Suppressor macrophage treated with lipopolysaccharide for 4 hours (primary cell): ENCODE measurements at regions not wholly inside any gene's neighbourhood (a gene's known extent, or its start where the extent isn't known, plus 50 kb on each side); places are given as distances from the start of the nearest gene placed in this dataset.

Experiments used
- DNase-seq: peaks from one replicate; pipeline ENCODE4 v3.0.0-alpha.2; 2020

- DNase-seq: no peak
Measured at GRCh38 chr3:124381575-124382333, 348.5 kb upstream of the UMPS start.

- no peak for DNase-seq
Measured at GRCh38 chr3:124383051-124383450, 347.2 kb upstream of the UMPS start.

GRCh38 chr3:124383846-124384466 lies 346.3 kb upstream of the UMPS start:
- no peak for DNase-seq

- DNase-seq: no peak
Measured at GRCh38 chr3:124384527-124384926, 345.7 kb upstream of the UMPS start.

- DNase-seq: no peak
Measured at GRCh38 chr3:124385996-124386395, 344.3 kb upstream of the UMPS start.

- DNase-seq: no peak
Measured at GRCh38 chr3:124386996-124387595, 343.2 kb upstream of the UMPS start.

- no peak for DNase-seq
Measured at GRCh38 chr3:124391774-124392173, 338.5 kb upstream of the UMPS start.

GRCh38 chr3:124393340-124393739 lies 336.9 kb upstream of the UMPS start:
- no peak for DNase-seq

- no peak for DNase-seq
Measured at GRCh38 chr3:124395162-124395561, 335.1 kb upstream of the UMPS start.

GRCh38 chr3:124395584-124396338 lies 334.5 kb upstream of the UMPS start:
- DNase-seq: no peak

GRCh38 chr3:124396339-124396950 lies 333.8 kb upstream of the UMPS start:
- no peak for DNase-seq

- DNase-seq: no peak
Measured at GRCh38 chr3:124397088-124397487, 333.2 kb upstream of the UMPS start.

- DNase-seq: no peak
Measured at GRCh38 chr3:124398594-124398993, 331.7 kb upstream of the UMPS start.

- DNase-seq: no peak
Measured at GRCh38 chr3:124401843-124402242, 328.4 kb upstream of the UMPS start.

GRCh38 chr3:124402791-124403190 lies 327.5 kb upstream of the UMPS start:
- no peak for DNase-seq

GRCh38 chr3:124404621-124405020 lies 325.6 kb upstream of the UMPS start:
- no peak for DNase-seq

- no peak for DNase-seq
Measured at GRCh38 chr3:124407260-124407659, 323.0 kb upstream of the UMPS start.

GRCh38 chr3:124409650-124410275 lies 320.5 kb upstream of the UMPS start:
- no peak for DNase-seq

GRCh38 chr3:124410471-124410870 lies 319.8 kb upstream of the UMPS start:
- no peak for DNase-seq

- no peak for DNase-seq
Measured at GRCh38 chr3:124411728-124412127, 318.5 kb upstream of the UMPS start.

GRCh38 chr3:124412644-124413043 lies 317.6 kb upstream of the UMPS start:
- DNase-seq: no peak

GRCh38 chr3:124413393-124413792 lies 316.9 kb upstream of the UMPS start:
- no peak for DNase-seq
